ENCODE measurements at regions not wholly inside any gene's neighbourhood (a gene's known extent, or its start where the extent isn't known, plus 50 kb on each side); places are given as distances from the start of the nearest gene placed in this dataset.

- H3K9me3 Mint-ChIP-seq: peaks cover 4% of the 10 kb centered on the region
- DNase-seq (no peak), ATAC-seq (no peak)
- no peaks in the 10 kb centered on the region for H3K36me3 Mint-ChIP-seq (ENCODE audit: low read depth)
- H3K4me1 Mint-ChIP-seq: no peaks in the 10 kb centered on the region
- H3K27me3 Mint-ChIP-seq: no peaks in the 10 kb centered on the region
- no peak overlapping the region for H3K4me3 Mint-ChIP-seq
- no peak overlapping the region for H3K27ac Mint-ChIP-seq
These were observed 550.1 kb upstream of the ZNF462 start for GRCh38 chr9:106312906-106313305.

GRCh38 chr9:106314476-106314875, 548.5 kb upstream of the ZNF462 start:
- Mint-ChIP-seq H3K27ac (no peak overlapping the region), H3K27me3 (no peaks in the 10 kb centered on the region), H3K4me3 (no peak overlapping the region), H3K4me1 (no peaks in the 10 kb centered on the region), H3K36me3 (ENCODE audit: low read depth) (no peaks in the 10 kb centered on the region), H3K9me3 (peaks cover 6% of the 10 kb centered on the region)
- no peak for ATAC-seq
- no peak for DNase-seq

- no peak for DNase-seq
- no peak for ATAC-seq
- Mint-ChIP-seq H3K27me3 (no peaks in the 10 kb centered on the region), H3K4me1 (no peaks in the 10 kb centered on the region), H3K27ac (no peak overlapping the region), H3K9me3 (peaks cover 6% of the 10 kb centered on the region), H3K4me3 (no peak overlapping the region), H3K36me3 (ENCODE audit: low read depth) (no peaks in the 10 kb centered on the region)
These were observed 541.4 kb upstream of the ZNF462 start for GRCh38 chr9:106321394-106322180.

- DNase-seq: no peak
- Mint-ChIP-seq H3K9me3 (peaks cover 6% of the 10 kb centered on the region), H3K27ac (no peak overlapping the region), H3K27me3 (no peaks in the 10 kb centered on the region), H3K36me3 (ENCODE audit: low read depth) (no peaks in the 10 kb centered on the region), H3K4me3 (no peak overlapping the region), H3K4me1 (no peaks in the 10 kb centered on the region)
- ATAC-seq: no peak
These were observed 540.2 kb upstream of the ZNF462 start for GRCh38 chr9:106322706-106323245.

- DNase-seq (no peak), ATAC-seq (no peak)
- no peak overlapping the region for H3K4me3 Mint-ChIP-seq
- no peaks in the 10 kb centered on the region for H3K36me3 Mint-ChIP-seq (ENCODE audit: low read depth)
- no peaks in the 10 kb centered on the region for H3K4me1 Mint-ChIP-seq
- H3K9me3 Mint-ChIP-seq: peaks cover 3% of the 10 kb centered on the region
- H3K27ac Mint-ChIP-seq: no peak overlapping the region
- H3K27me3 Mint-ChIP-seq: no peaks in the 10 kb centered on the region
These were observed 538.8 kb upstream of the ZNF462 start for GRCh38 chr9:106324053-106324585.

- no peaks in the 10 kb centered on the region for H3K36me3 Mint-ChIP-seq (ENCODE audit: low read depth)
- H3K4me1 Mint-ChIP-seq: no peaks in the 10 kb centered on the region
- DNase-seq (no peak), ATAC-seq (no peak)
- H3K27ac Mint-ChIP-seq: no peak overlapping the region
- no peak overlapping the region for H3K4me3 Mint-ChIP-seq
- H3K9me3 Mint-ChIP-seq: no peaks in the 10 kb centered on the region
- H3K27me3 Mint-ChIP-seq: no peaks in the 10 kb centered on the region
These were observed 538.2 kb upstream of the ZNF462 start for GRCh38 chr9:106324591-106325280.

GRCh38 chr9:106326493-106326892, 536.5 kb upstream of the ZNF462 start:
- no peak overlapping the region for H3K27ac Mint-ChIP-seq
- DNase-seq: no peak
- H3K4me3 Mint-ChIP-seq: no peak overlapping the region
- H3K27me3 Mint-ChIP-seq: no peaks in the 10 kb centered on the region
- ATAC-seq: no peak
- no peaks in the 10 kb centered on the region for H3K9me3 Mint-ChIP-seq
- H3K4me1 Mint-ChIP-seq: no peaks in the 10 kb centered on the region
- H3K36me3 Mint-ChIP-seq (ENCODE audit: low read depth): no peaks in the 10 kb centered on the region

- H3K4me3 Mint-ChIP-seq: no peak overlapping the region
- no peaks in the 10 kb centered on the region for H3K36me3 Mint-ChIP-seq (ENCODE audit: low read depth)
- H3K4me1 Mint-ChIP-seq: no peaks in the 10 kb centered on the region
- no peak for DNase-seq
- H3K9me3 Mint-ChIP-seq: peaks cover 3% of the 10 kb centered on the region
- no peaks in the 10 kb centered on the region for H3K27me3 Mint-ChIP-seq
- ATAC-seq: no peak
- no peak overlapping the region for H3K27ac Mint-ChIP-seq
These were observed 529.5 kb upstream of the ZNF462 start for GRCh38 chr9:106333481-106333880.

- Mint-ChIP-seq H3K27ac (no peak overlapping the region), H3K9me3 (peaks cover 8% of the 10 kb centered on the region), H3K27me3 (no peaks in the 10 kb centered on the region), H3K4me1 (no peaks in the 10 kb centered on the region), H3K36me3 (ENCODE audit: low read depth) (no peaks in the 10 kb centered on the region), H3K4me3 (no peak overlapping the region)
- no peak for DNase-seq
- no peak for ATAC-seq
These were observed 528.9 kb upstream of the ZNF462 start for GRCh38 chr9:106334081-106334480.

GRCh38 chr9:106339882-106340281, 523.1 kb upstream of the ZNF462 start:
- Mint-ChIP-seq H3K27ac (no peak overlapping the region), H3K9me3 (peaks cover 20% of the 10 kb centered on the region), H3K4me1 (no peaks in the 10 kb centered on the region), H3K36me3 (ENCODE audit: low read depth) (no peaks in the 10 kb centered on the region), H3K27me3 (no peaks in the 10 kb centered on the region), H3K4me3 (no peak overlapping the region)
- DNase-seq (no peak), ATAC-seq (no peak)

- H3K9me3 Mint-ChIP-seq: peaks cover 17% of the 10 kb centered on the region
These were observed 512.2 kb upstream of the ZNF462 start for GRCh38 chr9:106350777-106351176.

GRCh38 chr9:106356924-106357323, 506.0 kb upstream of the ZNF462 start:
- no peak for ATAC-seq
- no peak for DNase-seq
- Mint-ChIP-seq H3K27ac (no peak overlapping the region), H3K4me1 (no peaks in the 10 kb centered on the region), H3K27me3 (no peaks in the 10 kb centered on the region), H3K9me3 (peaks cover 26% of the 10 kb centered on the region), H3K4me3 (no peak overlapping the region), H3K36me3 (ENCODE audit: low read depth) (peaks cover 2% of the 10 kb centered on the region)

More at GRCh38 chr9:106350777-106351176, 512.2 kb upstream of the ZNF462 start:
- no peak for ATAC-seq
- Mint-ChIP-seq H3K4me1 (no peaks in the 10 kb centered on the region), H3K36me3 (ENCODE audit: low read depth) (no peaks in the 10 kb centered on the region), H3K27me3 (no peaks in the 10 kb centered on the region), H3K4me3 (no peak overlapping the region), H3K27ac (no peak overlapping the region)
- DNase-seq: no peak

GRCh38 chr9:106358331-106358730, 504.6 kb upstream of the ZNF462 start:
- H3K9me3 Mint-ChIP-seq: peaks cover 26% of the 10 kb centered on the region
- H3K27me3 Mint-ChIP-seq: no peaks in the 10 kb centered on the region
- H3K4me1 Mint-ChIP-seq: no peaks in the 10 kb centered on the region
- no peak overlapping the region for H3K4me3 Mint-ChIP-seq
- no peak overlapping the region for H3K27ac Mint-ChIP-seq
- H3K36me3 Mint-ChIP-seq (ENCODE audit: low read depth): peaks cover 2% of the 10 kb centered on the region
- ATAC-seq: no peak
- DNase-seq: no peak

- ATAC-seq: no peak
These were observed 486.3 kb upstream of the ZNF462 start for GRCh38 chr9:106376689-106377088.

GRCh38 chr9:106383072-106383471, 479.9 kb upstream of the ZNF462 start:
- peaks cover 2% of the 10 kb centered on the region for H3K9me3 Mint-ChIP-seq
- H3K27me3 Mint-ChIP-seq: no peaks in the 10 kb centered on the region
- ATAC-seq: no peak

More at GRCh38 chr9:106376689-106377088, 486.3 kb upstream of the ZNF462 start:
- H3K27me3 Mint-ChIP-seq: no peaks in the 10 kb centered on the region
- no peaks in the 10 kb centered on the region for H3K4me1 Mint-ChIP-seq
- H3K9me3 Mint-ChIP-seq: peaks cover 11% of the 10 kb centered on the region
- no peak overlapping the region for H3K27ac Mint-ChIP-seq
- DNase-seq: no peak
- H3K4me3 Mint-ChIP-seq: no peak overlapping the region
- no peaks in the 10 kb centered on the region for H3K36me3 Mint-ChIP-seq (ENCODE audit: low read depth)

More at GRCh38 chr9:106383072-106383471, 479.9 kb upstream of the ZNF462 start:
- no peak overlapping the region for H3K27ac Mint-ChIP-seq
- no peaks in the 10 kb centered on the region for H3K4me1 Mint-ChIP-seq
- H3K4me3 Mint-ChIP-seq: no peak overlapping the region
- no peaks in the 10 kb centered on the region for H3K36me3 Mint-ChIP-seq (ENCODE audit: low read depth)
- no peak for DNase-seq

Data from activated naive CD8-positive, alpha-beta T cell treated with anti-CD3 and anti-CD28 coated beads, Interleukin-2, amount 50 U/mL, for 24 hours (primary cell).